ENCODE measurements at regions not wholly inside any gene's neighbourhood (a gene's known extent, or its start where the extent isn't known, plus 50 kb on each side); places are given as distances from the start of the nearest gene placed in this dataset.
"Not testable (repeated sequence)": the region's sequence is repeated elsewhere in the genome, so short reads cannot be mapped to it uniquely, and the experiment has no call there.

DNA sequence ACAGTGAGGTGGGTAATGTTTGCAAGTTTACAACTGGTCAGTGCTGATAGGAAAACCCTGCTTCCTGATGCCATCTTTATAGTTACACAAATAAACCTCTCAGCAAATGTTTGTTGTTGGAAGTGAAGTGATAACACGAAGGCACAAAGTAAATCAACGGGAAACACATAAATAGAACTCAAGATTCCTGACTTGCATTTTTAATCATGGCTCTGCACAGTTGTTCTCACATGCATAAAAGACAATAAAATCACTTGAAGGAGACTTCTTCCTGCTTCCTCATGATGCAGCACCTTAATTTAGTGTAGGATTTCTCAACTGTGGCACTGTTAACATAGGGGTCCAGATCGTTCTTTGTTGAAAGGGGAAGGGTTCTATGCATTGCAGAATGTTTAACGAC, 907.7 kb downstream of the RAB28 start:
- DNase-seq: no peak

- DNase-seq: no peak
These were observed 910.4 kb downstream of the RAB28 start for GRCh38 chr4:12573716-12574115.

- no peak for DNase-seq
These were observed 921.5 kb downstream of the RAB28 start for GRCh38 chr4:12562476-12563140.

GRCh38 chr4:12562021-12562420, 922.1 kb downstream of the RAB28 start:
- DNase-seq: no peak

- DNase-seq: no peak
These were observed 929.1 kb downstream of the RAB28 start for GRCh38 chr4:12555011-12555410.

- DNase-seq: no peak
These were observed 935.5 kb downstream of the RAB28 start for GRCh38 chr4:12548678-12549077.

- DNase-seq: no peak
These were observed 938.3 kb downstream of the RAB28 start for GRCh38 chr4:12545812-12546211.

- DNase-seq: no peak
These were observed 946.0 kb downstream of the RAB28 start for GRCh38 chr4:12538162-12538561.

- no peak for DNase-seq
These were observed 949.5 kb downstream of the RAB28 start for GRCh38 chr4:12534684-12535083.

DNA sequence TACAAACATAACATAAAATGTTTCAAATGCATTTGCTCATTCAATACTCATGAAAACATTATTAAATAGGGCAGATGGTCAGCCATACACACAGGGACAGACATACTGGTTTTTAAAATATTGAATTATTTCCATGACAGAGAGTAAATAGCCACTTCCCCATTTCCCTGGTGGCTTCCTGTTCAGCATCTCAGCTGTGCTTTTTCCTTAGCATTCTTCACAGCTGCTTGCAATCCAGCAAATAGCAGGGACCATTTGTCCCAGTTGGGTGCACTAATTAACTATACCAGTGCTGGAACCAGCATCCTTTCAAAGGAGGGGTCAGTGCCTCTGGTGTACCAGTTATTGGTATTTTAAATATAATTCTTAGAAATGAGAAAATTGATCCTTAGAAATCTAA, 964.7 kb downstream of the RAB28 start:
- no peak for DNase-seq

DNA sequence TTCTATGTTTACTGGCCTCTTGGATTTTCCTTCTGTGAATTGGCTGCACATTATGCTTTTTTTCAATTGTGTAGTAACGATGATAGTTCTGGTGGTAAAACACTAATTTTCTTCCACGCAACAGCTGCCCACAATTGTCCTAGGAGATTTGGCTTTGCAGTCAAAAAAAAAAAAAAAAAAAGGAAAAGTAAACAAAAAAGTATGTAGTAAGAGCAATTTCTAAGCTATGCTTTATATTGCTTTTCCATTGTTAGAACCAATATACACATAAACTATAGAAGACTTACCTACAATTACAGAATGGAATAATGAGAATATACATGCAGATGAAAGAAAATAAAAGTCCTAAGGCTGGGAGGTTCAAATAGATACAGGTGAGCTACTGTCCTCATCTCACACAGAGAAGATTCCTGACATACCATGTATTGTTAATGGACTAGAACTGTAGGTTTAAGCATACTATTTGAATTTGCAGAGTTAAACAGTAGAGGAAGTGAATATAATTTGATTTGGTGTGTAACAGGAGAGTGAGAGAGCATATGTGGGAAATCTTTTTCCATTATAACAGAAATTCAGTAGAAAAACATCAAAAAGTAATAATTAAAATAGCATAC, 976.2 kb downstream of the RAB28 start:
- no peak for DNase-seq

- DNase-seq: no peak
These were observed 983.7 kb downstream of the RAB28 start for GRCh38 chr4:12500409-12500808.

- DNase-seq: no peak
These were observed 984.4 kb downstream of the RAB28 start for GRCh38 chr4:12499693-12500092.

GRCh38 chr4:12495211-12495610, 988.9 kb downstream of the RAB28 start:
- DNase-seq: no peak

GRCh38 chr4:12492730-12493393, 991.3 kb downstream of the RAB28 start:
- no peak for DNase-seq

DNA sequence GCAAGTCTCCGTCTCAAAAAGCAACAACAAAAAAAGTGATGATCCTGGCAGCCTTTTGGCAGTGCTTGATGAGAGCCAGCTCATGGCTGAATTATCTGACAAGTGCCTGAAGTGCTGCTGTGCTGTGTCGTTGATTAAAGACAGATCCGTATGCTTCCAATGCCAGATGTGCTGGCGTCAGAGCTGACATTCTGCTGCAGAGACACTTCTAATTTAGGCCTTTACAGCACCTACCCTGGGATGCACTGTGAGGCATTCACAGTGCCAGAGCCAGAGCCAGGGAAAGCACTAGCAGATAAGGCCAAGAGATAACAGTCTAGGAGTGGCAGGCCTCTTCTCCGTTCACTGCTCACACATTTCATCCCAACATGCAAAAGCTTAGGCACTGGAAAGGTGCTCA, 995.5 kb downstream of the RAB28 start:
- no peak for DNase-seq

GRCh38 chr4:12487000-12487399, 997.1 kb downstream of the RAB28 start:
- no peak for DNase-seq

DNA sequence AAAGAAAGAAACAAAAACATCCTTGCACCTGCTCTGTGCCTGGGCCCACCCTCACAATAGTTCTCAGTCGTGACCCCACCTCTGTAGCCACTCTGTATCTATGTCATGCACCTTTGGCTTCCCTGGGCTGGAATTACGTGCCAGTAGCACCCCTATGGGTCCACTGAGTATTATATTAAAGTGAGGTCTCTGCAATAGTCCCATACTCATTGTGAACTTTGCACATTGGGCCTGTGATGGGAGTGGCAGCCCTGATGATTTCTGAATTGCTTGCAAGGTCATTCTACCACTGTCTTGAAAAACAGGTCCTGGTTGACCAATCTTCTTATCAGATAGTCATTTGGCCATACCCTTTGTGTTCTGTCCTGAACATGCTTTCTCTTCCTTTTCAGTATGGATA, 1012.1 kb downstream of the RAB28 start:
- no peak for DNase-seq

DNA sequence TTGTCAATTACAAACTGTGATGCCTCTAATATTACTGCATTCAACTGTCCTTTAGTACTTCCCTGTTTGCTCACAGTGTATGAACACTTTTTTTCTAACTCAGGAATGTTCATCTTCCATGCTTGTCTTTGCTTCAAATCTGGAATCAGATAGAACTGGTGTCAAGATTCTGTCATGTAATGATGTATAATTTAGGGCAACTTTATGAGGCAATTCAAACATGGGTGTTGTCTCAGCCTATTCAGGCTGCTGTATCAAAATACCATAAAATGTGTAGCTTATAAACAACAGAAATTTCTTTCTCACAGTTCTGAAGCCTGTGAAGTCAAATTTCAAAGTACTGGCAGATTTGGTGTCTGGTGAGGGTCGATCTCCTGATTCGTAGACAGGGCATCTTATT, 1012.9 kb downstream of the RAB28 start:
- no peak for DNase-seq

GRCh38 chr4:12461576-12461975, 1022.6 kb downstream of the RAB28 start:
- DNase-seq: not testable (repeated sequence)

- DNase-seq: no peak
These were observed 1025.0 kb downstream of the RAB28 start for GRCh38 chr4:12459126-12459525.

DNA sequence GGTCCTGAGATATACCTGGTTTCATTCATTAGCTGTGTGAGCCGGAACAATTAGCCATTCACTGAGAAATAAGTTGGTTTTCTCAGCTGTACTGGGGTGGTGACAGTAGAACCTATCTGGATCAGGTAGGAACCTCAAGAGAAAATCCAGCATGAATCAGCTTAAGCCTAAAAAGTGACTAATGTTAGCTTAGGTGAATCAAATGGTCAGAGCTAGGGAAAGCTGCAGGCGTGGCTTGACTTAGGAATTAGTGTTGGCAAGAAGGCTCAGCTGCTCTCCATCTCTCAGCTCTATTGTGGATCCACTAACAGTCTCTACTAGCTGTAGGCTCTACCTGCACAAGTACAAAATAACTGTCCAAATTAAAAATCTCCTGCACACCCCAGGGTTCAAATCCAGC, 1025.5 kb downstream of the RAB28 start:
- no peak for DNase-seq

DNA sequence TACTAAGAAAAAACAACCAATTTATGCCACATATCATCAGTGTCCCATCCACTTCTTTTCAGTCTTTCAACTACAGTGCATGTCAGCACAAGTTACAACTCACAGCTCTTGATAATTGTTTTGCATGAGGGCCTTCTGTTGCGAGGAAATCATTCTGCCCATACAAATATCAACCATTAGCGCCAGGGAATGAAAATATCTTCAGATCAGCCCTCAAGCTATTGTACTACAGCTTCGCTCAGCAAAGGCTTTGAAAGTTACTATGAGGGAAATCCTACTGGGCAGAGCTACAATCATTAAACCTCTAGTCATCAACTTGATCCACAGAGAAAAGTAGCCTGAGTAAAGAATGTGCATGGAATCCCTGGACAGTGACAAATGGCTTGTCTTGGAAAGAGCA, 1023.6 kb upstream of the HS3ST1 start:
- DNase-seq: no peak

DNA sequence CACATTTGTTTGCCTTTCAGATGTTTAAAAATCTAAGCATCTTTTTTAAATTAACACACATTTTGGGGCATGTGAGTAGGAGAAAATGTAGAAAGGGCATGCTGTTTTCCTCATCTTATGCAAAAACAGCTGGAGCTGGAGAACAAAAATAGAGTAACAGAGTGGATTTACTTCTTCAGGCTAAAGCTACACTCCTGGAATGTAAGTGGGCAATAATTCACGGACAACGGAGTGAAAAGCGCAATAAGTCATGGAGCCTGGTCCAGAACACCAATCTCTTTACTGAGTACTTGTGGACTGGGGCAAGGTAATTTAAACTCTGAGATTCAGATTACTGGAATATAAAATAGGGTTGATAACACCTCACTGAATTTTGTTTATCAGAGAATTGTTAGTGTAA, 1018.8 kb upstream of the HS3ST1 start:
- no peak for DNase-seq

Measured in occipital lobe (tissue), 1 donor.